ENCODE measurements at regions not wholly inside any gene's neighbourhood (a gene's known extent, or its start where the extent isn't known, plus 50 kb on each side); places are given as distances from the start of the nearest gene placed in this dataset.

DNA sequence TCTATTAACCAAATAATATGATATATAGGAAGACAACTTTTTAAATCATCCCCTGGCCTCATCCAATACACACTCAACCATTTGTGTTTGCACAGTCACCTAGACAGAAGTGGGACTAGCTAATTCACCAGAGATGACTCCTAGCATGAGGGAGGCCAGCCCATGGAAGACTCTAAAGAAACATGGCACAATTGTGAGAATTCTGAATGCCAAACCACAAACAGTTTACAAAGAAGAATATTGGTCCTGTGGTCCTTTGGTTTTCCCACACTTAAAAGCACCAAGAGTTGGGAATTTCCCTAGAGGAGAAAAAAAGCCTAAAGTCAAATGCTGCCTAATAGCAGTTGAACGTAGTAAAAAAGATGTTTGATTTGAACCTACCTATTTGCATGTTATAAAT lies 609.9 kb downstream of the ACTL7B start:
- POLR2A ChIA-PET (ENCODE audit: low non-redundant PET), result no interaction called here
- H3K27ac ChIP-seq, result no peak overlapping the region
- DNase-seq (ENCODE audit: low spot score), result no peak
- TF ChIP-seq, protein P1, sequence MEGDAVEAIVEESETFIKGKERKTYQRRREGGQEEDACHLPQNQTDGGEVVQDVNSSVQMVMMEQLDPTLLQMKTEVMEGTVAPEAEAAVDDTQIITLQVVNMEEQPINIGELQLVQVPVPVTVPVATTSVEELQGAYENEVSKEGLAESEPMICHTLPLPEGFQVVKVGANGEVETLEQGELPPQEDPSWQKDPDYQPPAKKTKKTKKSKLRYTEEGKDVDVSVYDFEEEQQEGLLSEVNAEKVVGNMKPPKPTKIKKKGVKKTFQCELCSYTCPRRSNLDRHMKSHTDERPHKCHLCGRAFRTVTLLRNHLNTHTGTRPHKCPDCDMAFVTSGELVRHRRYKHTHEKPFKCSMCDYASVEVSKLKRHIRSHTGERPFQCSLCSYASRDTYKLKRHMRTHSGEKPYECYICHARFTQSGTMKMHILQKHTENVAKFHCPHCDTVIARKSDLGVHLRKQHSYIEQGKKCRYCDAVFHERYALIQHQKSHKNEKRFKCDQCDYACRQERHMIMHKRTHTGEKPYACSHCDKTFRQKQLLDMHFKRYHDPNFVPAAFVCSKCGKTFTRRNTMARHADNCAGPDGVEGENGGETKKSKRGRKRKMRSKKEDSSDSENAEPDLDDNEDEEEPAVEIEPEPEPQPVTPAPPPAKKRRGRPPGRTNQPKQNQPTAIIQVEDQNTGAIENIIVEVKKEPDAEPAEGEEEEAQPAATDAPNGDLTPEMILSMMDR (conservative IDR thresholded peaks at IDR 0.05; ENCODE audit: low read depth), result no peak
- CTCF ChIA-PET, result interaction anchor here (0.7 kb wide), 1 partner anchor 644 kb away, joined by 5 read pairs; no protein-coding TSS in a partner anchor

DNA sequence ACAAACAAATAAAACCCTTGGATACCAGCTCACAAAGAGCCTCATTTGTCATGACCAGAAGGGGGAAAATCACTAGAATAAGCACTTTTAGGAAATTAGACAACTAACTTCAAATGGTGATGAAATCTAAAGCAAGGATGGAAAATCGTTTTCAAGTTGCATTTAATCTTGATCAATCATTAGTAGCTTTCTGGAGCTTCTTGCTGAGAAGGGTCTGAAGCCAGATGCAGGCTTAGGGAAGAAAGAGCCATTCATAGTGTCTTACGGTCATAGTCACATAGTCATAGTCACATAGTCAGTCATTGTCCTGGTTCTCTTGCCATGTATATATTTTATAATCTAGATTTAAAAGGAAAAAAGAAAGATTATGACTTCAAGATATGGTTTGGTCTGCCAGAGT lies 610.5 kb downstream of the ACTL7B start:
- ChIA-PET CTCF (interaction anchor here (0.6 to 0.7 kb wide), 2 partner anchors 161 to 644 kb away, joined by 3 to 5 read pairs; no protein-coding TSS in a partner anchor), POLR2A (ENCODE audit: low non-redundant PET) (no interaction called here)
- no peak overlapping the region for H3K27ac ChIP-seq
- TF ChIP-seq, protein P1 (conservative IDR thresholded peaks at IDR 0.05; ENCODE audit: low read depth), result no peak
- DNase-seq (ENCODE audit: low spot score), result no peak

DNA sequence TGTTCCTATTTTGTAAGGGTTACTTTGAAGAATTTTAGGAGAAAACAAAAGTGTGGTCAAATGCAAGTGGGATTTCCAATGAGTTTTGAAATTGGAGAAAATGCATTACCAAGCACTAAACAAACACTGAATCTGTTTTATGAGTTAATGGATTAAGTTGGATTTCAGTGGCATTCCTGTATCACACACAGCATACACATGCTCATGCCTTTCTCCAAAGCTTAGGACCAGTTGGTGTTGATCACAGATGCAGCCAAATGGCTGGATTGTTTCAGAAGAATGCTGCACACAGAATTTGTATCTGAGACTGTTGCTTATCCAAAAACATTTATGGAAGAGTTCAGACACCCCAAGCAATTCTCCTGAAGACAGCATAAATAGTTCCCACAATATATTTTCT lies 611.1 kb downstream of the ACTL7B start:
- POLR2A ChIA-PET (ENCODE audit: low non-redundant PET), result no interaction called here
- DNase-seq (ENCODE audit: low spot score), result no peak
- no peak overlapping the region for H3K27ac ChIP-seq
- CTCF ChIA-PET, result no interaction called here
- TF ChIP-seq, protein P1 (conservative IDR thresholded peaks at IDR 0.05; ENCODE audit: low read depth), result no peak

DNA sequence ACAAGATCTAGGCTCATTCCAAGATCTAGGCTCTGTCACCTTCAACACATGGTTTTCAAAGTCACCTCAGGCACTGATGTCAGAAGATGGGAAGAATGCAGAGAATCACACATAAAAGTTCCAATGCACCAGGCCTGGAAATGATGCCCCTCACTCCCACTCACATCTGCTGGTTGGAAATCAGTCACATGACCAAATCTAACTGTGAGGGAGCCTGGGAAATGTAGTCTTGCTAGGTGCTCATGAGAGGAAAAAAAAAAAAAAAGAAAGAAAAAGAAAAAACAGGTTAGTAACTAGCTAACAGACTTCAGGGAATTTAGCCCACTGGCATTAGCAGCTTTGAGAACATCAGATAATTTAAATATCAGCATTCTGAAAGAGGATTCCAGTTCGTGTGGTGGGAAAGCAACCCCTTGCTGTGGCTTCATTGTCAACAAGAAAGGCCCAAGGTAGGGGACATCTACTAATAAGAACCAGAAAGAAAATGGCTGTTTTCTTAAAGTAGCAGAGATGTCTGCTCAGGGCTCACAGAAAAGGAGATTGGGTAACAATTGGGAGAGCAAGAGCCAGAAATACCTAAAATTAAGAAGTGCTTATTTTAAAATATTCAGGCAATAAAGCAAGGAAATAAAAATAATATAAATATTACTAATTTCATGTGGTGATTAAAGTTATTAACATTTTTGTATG lies 614.3 kb downstream of the ACTL7B start:
- no peak for DNase-seq (ENCODE audit: low spot score)
- H3K27ac ChIP-seq, result no peak overlapping the region
- POLR2A ChIA-PET (ENCODE audit: low non-redundant PET), result interaction anchor here (0.6 kb wide), 1 partner anchor 223 kb away, joined by 4 read pairs; no protein-coding TSS in a partner anchor
- CTCF ChIA-PET, result interaction anchor here (0.6 to 0.8 kb wide), 3 partner anchors 590 to 779 kb away, joined by 3 to 7 read pairs (median 3); no protein-coding TSS in a partner anchor
- TF ChIP-seq, protein P1 (conservative IDR thresholded peaks at IDR 0.05; ENCODE audit: low read depth), result no peak

DNA sequence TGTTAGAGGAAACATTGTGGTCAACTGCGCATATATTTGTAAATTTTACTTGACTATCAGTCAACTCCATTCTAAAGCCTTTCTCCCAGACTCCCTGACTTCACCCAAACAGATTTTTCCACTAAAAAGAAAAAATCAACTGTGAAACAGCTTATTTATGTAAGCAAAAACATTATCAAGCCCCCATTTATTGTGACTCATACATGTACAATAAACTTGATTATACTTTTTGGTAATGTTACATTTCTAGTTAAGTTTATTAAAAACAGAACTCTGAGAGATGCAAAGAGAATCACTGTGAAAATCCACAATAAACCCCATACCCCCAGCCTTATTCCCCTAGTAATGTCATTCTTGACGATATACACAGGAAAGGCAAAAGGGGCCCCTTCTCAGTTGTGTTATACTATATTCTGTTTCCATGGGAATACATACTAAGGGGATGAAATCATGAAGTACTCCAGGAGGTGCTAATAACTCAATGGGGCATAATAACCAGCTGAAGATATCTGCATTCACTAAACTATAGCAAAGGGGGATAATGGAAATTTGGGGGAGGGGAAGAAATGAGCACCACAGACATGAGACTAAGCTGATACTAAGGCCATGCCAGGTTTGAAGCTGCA lies 616.0 kb downstream of the ACTL7B start:
- POLR2A ChIA-PET (ENCODE audit: low non-redundant PET), result no interaction called here
- CTCF ChIA-PET, result interaction anchor here (0.5 kb wide), 1 partner anchor 266 kb away, joined by 3 read pairs; no protein-coding TSS in a partner anchor
- no peak for DNase-seq (ENCODE audit: low spot score)
- TF ChIP-seq, protein P1 (conservative IDR thresholded peaks at IDR 0.05; ENCODE audit: low read depth), result no peak
- no peak overlapping the region for H3K27ac ChIP-seq

DNA sequence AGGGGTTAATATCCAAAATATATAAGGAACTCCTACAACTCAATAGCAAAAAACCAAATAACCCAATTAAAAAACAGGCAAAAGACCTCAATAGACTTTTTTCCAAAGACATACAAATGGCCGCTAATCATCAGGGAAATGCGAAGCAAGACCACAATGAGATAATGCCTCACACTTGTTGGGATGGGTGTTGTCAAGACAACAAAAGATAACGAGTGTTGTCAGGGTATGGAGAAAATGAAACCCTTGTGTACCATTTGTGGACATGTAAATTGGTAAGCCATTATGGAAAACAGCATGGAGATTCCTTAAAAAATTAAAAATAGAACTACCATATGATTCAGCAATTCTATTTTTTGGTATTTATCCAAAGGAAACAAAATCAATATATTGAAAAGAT lies 620.2 kb downstream of the ACTL7B start:
- ChIA-PET POLR2A (ENCODE audit: low non-redundant PET) (no interaction called here), CTCF (no interaction called here)
- no peak for DNase-seq (ENCODE audit: low spot score)
- H3K27ac ChIP-seq, result no peak overlapping the region
- TF ChIP-seq, protein P1 (conservative IDR thresholded peaks at IDR 0.05; ENCODE audit: low read depth), result no peak
